DND-41 (cell line): ENCODE measurements at regions not wholly inside any gene's neighbourhood (a gene's known extent, or its start where the extent isn't known, plus 50 kb on each side); places are given as distances from the start of the nearest gene placed in this dataset.

Experiments
- CTCF ChIP-seq: IDR thresholded peaks from 2 replicates; pipeline ENCODE4 v1.5.1; 2012; ENCODE audit warnings: borderline replicate concordance, low read length, moderate library complexity, mild to moderate bottlenecking; ENCODE audit not compliant: poor library complexity, severe bottlenecking; ENCODE audit errors: extremely low read depth
- EZH2 ChIP-seq: IDR thresholded peaks from 3 replicates; pipeline ENCODE4 v1.6.1; 2012; ENCODE audit warnings: borderline replicate concordance, low read depth, mild to moderate bottlenecking, moderate library complexity, low read length, inconsistent platforms; ENCODE audit not compliant: severe bottlenecking

- TF ChIP-seq CTCF (no peak), EZH2 (no peak)
These were observed 135.8 kb downstream of the COPS8 start for GRCh38 chr2:237221443-237221842.
